IMR-90 (cell line): ENCODE measurements at regions not wholly inside any gene's neighbourhood (a gene's known extent, or its start where the extent isn't known, plus 50 kb on each side); places are given as distances from the start of the nearest gene placed in this dataset.

Source experiments
- ATAC-seq: fragments of 200-7000 bp; cut with Tn5 transposase; 2 replicates; pipeline ENCODE4 v1.9.1; 2020; ENCODE audit warnings: low read depth, mild to moderate bottlenecking, moderate library complexity
- BruUV-seq: library from RNA; stranded (reverse); fragments of 400-500 nt; replicated peaks from 2 replicates; lab custom pipeline; 2021; lab: Mats Ljungman, UMichigan
- CTCF ChIA-PET: fragments of 300-600 bp; formaldehyde crosslinking; extraction: SDS; loops from one replicate; lab custom pipeline; 2021; ENCODE audit warnings: antibody characterized with exemption; lab: Yijun Ruan, JAX
- POLR2A ChIA-PET: fragments of 300-600 bp; sonication (Branson Sonifier 250); formaldehyde crosslinking; loops from one replicate; lab custom pipeline; 2022; ENCODE audit warnings: antibody characterized with exemption; ENCODE audit not compliant: unreplicated experiment; lab: Charles Lee
- DNase-seq: peaks from one replicate; pipeline ENCODE4 v3.0.0; 2013
- H2AFZ ChIP-seq: replicated peaks from 2 replicates; pipeline ENCODE3; 2013; ENCODE audit warnings: low read length, mild to moderate bottlenecking; ENCODE audit not compliant: poor library complexity
- H2AK5ac ChIP-seq: 2 replicates; pipeline ENCODE4 v1.6.1; 2013; ENCODE audit warnings: low read depth, low read length, inconsistent platforms
- H2AK9ac ChIP-seq: replicated peaks from 2 replicates; pipeline ENCODE3; 2013; ENCODE audit warnings: mild to moderate bottlenecking, low read depth, low read length, moderate library complexity; ENCODE audit not compliant: poor library complexity
- H2BK120ac ChIP-seq: 2 replicates; pipeline ENCODE4 v1.6.1; 2013; ENCODE audit warnings: low read depth, low read length, inconsistent platforms
- H2BK15ac ChIP-seq: 3 replicates; pipeline ENCODE4 v1.6.1; 2013; ENCODE audit warnings: low read depth, low read length, inconsistent platforms
- H2BK20ac ChIP-seq: 2 replicates; pipeline ENCODE4 v1.6.1; 2013; ENCODE audit warnings: low read depth, mild to moderate bottlenecking, inconsistent platforms, low read length, moderate library complexity
- H2BK5ac ChIP-seq: 2 replicates; pipeline ENCODE4 v1.6.1; 2013; ENCODE audit warnings: mild to moderate bottlenecking, low read depth, low read length, inconsistent platforms; ENCODE audit not compliant: poor library complexity, severe bottlenecking
- H3K14ac ChIP-seq: replicated peaks from 2 replicates; pipeline ENCODE4 v1.6.1; 2013; ENCODE audit warnings: low read depth, low read length, inconsistent platforms
- H3K18ac ChIP-seq: 2 replicates; pipeline ENCODE4 v1.6.1; 2013; ENCODE audit warnings: low read depth, low read length, control low read depth
- H3K23ac ChIP-seq: 2 replicates; pipeline ENCODE4 v1.6.1; 2013; ENCODE audit warnings: low read depth, low read length, inconsistent platforms
- H3K27ac ChIP-seq: 2 replicates; pipeline ENCODE4 v1.5.1; 2013; ENCODE audit warnings: mild to moderate bottlenecking, control low read depth, low read length; ENCODE audit not compliant: insufficient read depth
- H3K27me3 ChIP-seq: 2 replicates; pipeline ENCODE4 v1.6.1; 2013; ENCODE audit warnings: low read length; ENCODE audit not compliant: control insufficient read depth, insufficient read depth
- H3K36me3 ChIP-seq: 2 replicates; pipeline ENCODE4 v1.6.1; 2013; ENCODE audit warnings: low read length, mixed read lengths; ENCODE audit not compliant: control insufficient read depth, insufficient read depth
- H3K4ac ChIP-seq: 2 replicates; pipeline ENCODE4 v1.6.1; 2013; ENCODE audit warnings: low read depth, low read length, inconsistent platforms
- H3K4me1 ChIP-seq: 2 replicates; pipeline ENCODE4 v1.6.1; 2013; ENCODE audit warnings: low read length, mixed read lengths; ENCODE audit not compliant: control insufficient read depth, insufficient read depth
- H3K4me2 ChIP-seq: 2 replicates; pipeline ENCODE4 v1.6.1; 2013; ENCODE audit warnings: low read depth, mild to moderate bottlenecking, control low read depth, low read length, moderate library complexity
- H3K4me3 ChIP-seq: 2 replicates; pipeline ENCODE4 v1.5.1; 2013; ENCODE audit warnings: low read depth, mild to moderate bottlenecking, control low read depth, low read length, moderate library complexity; ENCODE audit not compliant: insufficient read depth
- H3K56ac ChIP-seq: 2 replicates; pipeline ENCODE4 v1.6.1; 2013; ENCODE audit warnings: low read length, inconsistent platforms; ENCODE audit not compliant: insufficient read depth; ENCODE audit errors: extremely low read depth
- H3K79me1 ChIP-seq, 2 experiments: 2 replicates each; pipeline ENCODE4 v1.6.1; 2013; ENCODE audit warnings: low read length in 2 of 2, inconsistent platforms in 1 of 2, low read depth in 1 of 2
- H3K9ac ChIP-seq: 2 replicates; pipeline ENCODE4 v1.6.1; 2013; ENCODE audit warnings: low read depth, low read length, control low read depth
- H3K9me1 ChIP-seq: 2 replicates; pipeline ENCODE4 v1.6.1; 2013; ENCODE audit warnings: low read length, inconsistent platforms; ENCODE audit not compliant: insufficient read depth
- H3K9me3 ChIP-seq: 2 replicates; pipeline ENCODE4 v1.6.1; 2013; ENCODE audit warnings: low read length; ENCODE audit not compliant: control insufficient read depth, insufficient read depth
- H4K20me1 ChIP-seq: 2 replicates; pipeline ENCODE4 v1.6.1; 2013; ENCODE audit warnings: low read length, inconsistent platforms; ENCODE audit not compliant: insufficient read depth
- H4K5ac ChIP-seq: 2 replicates; pipeline ENCODE4 v1.6.1; 2013; ENCODE audit warnings: mild to moderate bottlenecking, low read depth, low read length, control low read depth
- H4K8ac ChIP-seq, 2 experiments: 2 replicates each; pipeline ENCODE4 v1.6.1; 2013; ENCODE audit warnings: low read depth in 2 of 2, low read length in 2 of 2, control low read depth in 1 of 2, inconsistent platforms in 1 of 2
- H4K91ac ChIP-seq: 2 replicates; pipeline ENCODE4 v1.6.1; 2013; ENCODE audit warnings: low read depth, low read length, inconsistent platforms; ENCODE audit not compliant: insufficient read depth
- BHLHE40 ChIP-seq: fragments of 150-350 bp; IDR thresholded peaks from 2 replicates; pipeline ENCODE4 v1.6.1; 2016; ENCODE audit warnings: mild to moderate bottlenecking, low read depth, low read length
- CEBPB ChIP-seq: IDR thresholded peaks from 2 replicates; pipeline ENCODE4 v1.6.1; 2012; ENCODE audit warnings: low read depth, low read length, improper control_type of control experiment
- CHD1 ChIP-seq: IDR thresholded peaks from 2 replicates; pipeline ENCODE4 v1.6.1; 2012; ENCODE audit warnings: low read depth, low read length, improper control_type of control experiment
- CTCF ChIP-seq: conservative IDR thresholded peaks from 2 replicates; pipeline ENCODE4 v1.5.1; 2012; ENCODE audit warnings: mild to moderate bottlenecking, low read depth, low read length, improper control_type of control experiment
- FOS ChIP-seq: fragments of 150-350 bp; IDR thresholded peaks from 2 replicates; pipeline ENCODE4 v1.6.1; 2016; ENCODE audit warnings: low read depth, low read length
- MXI1 ChIP-seq: IDR thresholded peaks from 2 replicates; pipeline ENCODE4 v1.6.1; 2012; ENCODE audit warnings: low read depth, mild to moderate bottlenecking, low read length, moderate library complexity, borderline replicate concordance
- NFE2L2 ChIP-seq: fragments of 150-350 bp; IDR thresholded peaks from 2 replicates; pipeline ENCODE4 v1.6.1; 2016; ENCODE audit warnings: low read depth, mild to moderate bottlenecking, low read length
- POLR2A ChIP-seq: IDR thresholded peaks from 2 replicates; pipeline ENCODE4 v1.6.1; 2012; ENCODE audit warnings: mild to moderate bottlenecking, low read depth, low read length
- RCOR1 ChIP-seq: IDR thresholded peaks from 2 replicates; pipeline ENCODE4 v1.6.1; 2012; ENCODE audit warnings: mild to moderate bottlenecking, low read length, improper control_type of control experiment; ENCODE audit not compliant: insufficient replicate concordance
- SMC3 ChIP-seq: fragments of 150-350 bp; IDR thresholded peaks from 2 replicates; pipeline ENCODE4 v1.6.1; 2016; ENCODE audit warnings: low read depth, mild to moderate bottlenecking, antibody characterized with exemption, low read length, moderate library complexity
- whole genome bisulfite sequencing, 2 experiments: methylation state at CpG; one replicate each; pipeline versions ENCODE4 v1.1.5 to v1.1.7; 2013; ENCODE audit warnings: missing lambda C conversion rate in 2 of 2; ENCODE audit not compliant: insufficient read length in 1 of 2; ENCODE audit errors: extremely low coverage in 2 of 2; 5-methylcytosine and 5-hydroxymethylcytosine counted together
- dilution Hi-C: fragments of 300-500 bp; cut with HindIII; formaldehyde crosslinking; loops from one replicate; pipeline ENCODE4 v1.14.3; 2018; ENCODE audit warnings: low sequenced_read_pairs; ENCODE audit not compliant: unreplicated experiment
- in situ Hi-C: fragments of 300-500 bp; cut with MboI; formaldehyde crosslinking; loops from 3 replicates; pipeline ENCODE4 v1.14.3; 2019; ENCODE audit warnings: low sequenced_read_pairs, inconsistent platforms, mixed read lengths
- intact Hi-C: fragments of 100-400 bp; cut with micrococcal nuclease; formaldehyde crosslinking; loops from 2 replicates; pipeline ENCODE4 v1.10.0; 2022

DNA sequence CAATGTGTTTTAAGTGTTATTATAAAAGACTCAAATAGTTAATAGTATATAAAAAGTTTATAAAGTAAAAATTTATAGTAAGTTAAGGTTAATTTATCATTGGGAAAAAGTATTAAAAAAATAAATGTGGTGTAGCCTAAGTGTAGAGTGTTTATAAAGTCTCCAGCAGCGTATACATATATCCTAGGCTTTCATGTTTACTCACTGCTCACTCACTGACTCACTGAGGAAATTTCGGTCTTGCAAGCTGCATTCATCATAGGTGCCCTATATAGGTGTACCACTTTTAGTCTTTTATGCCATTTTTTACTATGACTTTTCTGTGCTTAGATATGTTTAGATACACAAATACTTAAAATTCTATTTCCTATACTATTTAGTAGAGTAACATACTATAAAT, 866.0 kb downstream of the CBLN2 start:
- Histone ChIP-seq H3K56ac (no peak overlapping the region), H4K20me1 (no peaks in the 10 kb centered on the region), H3K4me1 (no peaks in the 10 kb centered on the region), H3K9me3 (peaks cover 16% of the 10 kb centered on the region), H3K4me2 (no peak overlapping the region), H3K79me1 (no peaks in the 10 kb centered on the region), H3K4me3 (no peak overlapping the region), H3K9ac (no peak overlapping the region), H3K36me3 (no peaks in the 10 kb centered on the region), H2BK15ac (no peak overlapping the region), H4K91ac (no peak overlapping the region), H3K27ac (no peak overlapping the region), H2AFZ (no peak overlapping the region), H3K27me3 (no peaks in the 10 kb centered on the region), H4K8ac (no peak overlapping the region), H3K14ac (no peak overlapping the region), H2BK120ac (no peak overlapping the region), H3K4ac (no peak overlapping the region), H3K9me1 (no peaks in the 10 kb centered on the region), H4K5ac (no peak overlapping the region), H3K23ac (no peak overlapping the region), H2BK20ac (no peak overlapping the region), H2BK5ac (no peak overlapping the region), H3K18ac (no peak overlapping the region), H2AK9ac (no peak overlapping the region), H2AK5ac (no peak overlapping the region)
- in situ Hi-C loops, result no loop called here
- no TSS peak for BruUV-seq
- no peak for TF ChIP-seq CEBPB
- TF ChIP-seq CTCF, result no peak
- TF ChIP-seq CHD1, result no peak
- TF ChIP-seq BHLHE40, result no peak
- no peak for TF ChIP-seq NFE2L2
- no peak for TF ChIP-seq POLR2A
- TF ChIP-seq FOS, result no peak
- no peak for TF ChIP-seq RCOR1
- TF ChIP-seq MXI1, result no peak
- no peak for TF ChIP-seq SMC3
- ATAC-seq, result no peak
- no CpG with 5 or more reads among the region's 2 CpGs for WGBS, 2 experiments
- CTCF ChIA-PET, result interaction anchor here (0.6 kb wide), 1 partner anchor 30 kb away, joined by 3 read pairs; no protein-coding TSS in a partner anchor
- POLR2A ChIA-PET, result no interaction called here
- DNase-seq, result no peak
- dilution Hi-C loops, result no loop called here
- intact Hi-C loops, result no loop called here
